ENCODE measurements at regions not wholly inside any gene's neighbourhood (a gene's known extent, or its start where the extent isn't known, plus 50 kb on each side); places are given as distances from the start of the nearest gene placed in this dataset.

DNA sequence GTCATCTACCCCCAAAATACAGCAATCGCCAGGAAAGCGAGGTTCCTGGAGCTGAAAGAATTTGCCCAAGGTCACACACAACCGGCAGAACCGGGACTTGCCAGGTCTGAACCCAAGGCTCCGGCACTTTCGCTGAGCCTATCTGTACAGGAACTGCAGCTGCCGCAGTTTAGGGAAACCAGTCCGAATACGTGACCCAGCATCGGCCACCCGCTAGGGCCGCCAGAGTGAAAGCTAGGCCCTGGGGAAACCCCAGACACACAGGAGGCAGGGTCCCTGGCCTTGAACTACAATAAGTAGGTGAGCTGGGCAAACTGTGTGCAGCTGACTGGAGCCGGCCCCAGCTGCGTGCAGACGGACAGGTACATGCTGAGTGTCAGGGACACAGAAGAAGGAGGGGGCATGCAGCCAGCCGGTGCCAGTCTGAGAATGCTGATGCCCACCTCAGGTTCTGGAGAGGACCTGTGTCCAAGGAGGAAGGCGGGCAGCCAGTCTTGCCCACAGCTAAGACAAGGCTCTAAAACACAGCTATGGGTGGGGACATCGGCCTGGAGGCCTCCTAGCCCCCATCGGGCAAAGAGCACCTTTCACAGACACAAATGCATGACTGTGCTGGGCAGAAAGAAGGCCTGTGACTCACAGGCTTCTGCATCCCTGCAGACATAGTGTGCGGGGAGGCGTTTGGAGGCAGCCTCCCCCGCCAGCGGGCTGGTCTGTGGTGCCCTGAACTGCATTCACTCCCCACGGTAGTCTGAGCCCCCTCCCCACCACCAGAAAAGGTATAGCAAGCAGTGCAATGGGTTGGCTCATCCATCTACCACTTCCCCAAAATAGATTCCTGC, 107.4 kb upstream of the ID2 start:
- Mint-ChIP-seq H3K4me1 (ENCODE audit: low read depth, unreplicated experiment) (peaks cover 1% of the 10 kb centered on the region), H3K4me3 (ENCODE audit: unreplicated experiment) (no peak overlapping the region), H3K36me3 (ENCODE audit: unreplicated experiment) (no peaks in the 10 kb centered on the region), H3K9me3 (ENCODE audit: unreplicated experiment) (peaks cover 1% of the 10 kb centered on the region), H3K27me3 (ENCODE audit: unreplicated experiment) (peaks cover 8% of the 10 kb centered on the region), H3K27ac (ENCODE audit: unreplicated experiment) (no peak overlapping the region)
- TF ChIP-seq, protein P1, sequence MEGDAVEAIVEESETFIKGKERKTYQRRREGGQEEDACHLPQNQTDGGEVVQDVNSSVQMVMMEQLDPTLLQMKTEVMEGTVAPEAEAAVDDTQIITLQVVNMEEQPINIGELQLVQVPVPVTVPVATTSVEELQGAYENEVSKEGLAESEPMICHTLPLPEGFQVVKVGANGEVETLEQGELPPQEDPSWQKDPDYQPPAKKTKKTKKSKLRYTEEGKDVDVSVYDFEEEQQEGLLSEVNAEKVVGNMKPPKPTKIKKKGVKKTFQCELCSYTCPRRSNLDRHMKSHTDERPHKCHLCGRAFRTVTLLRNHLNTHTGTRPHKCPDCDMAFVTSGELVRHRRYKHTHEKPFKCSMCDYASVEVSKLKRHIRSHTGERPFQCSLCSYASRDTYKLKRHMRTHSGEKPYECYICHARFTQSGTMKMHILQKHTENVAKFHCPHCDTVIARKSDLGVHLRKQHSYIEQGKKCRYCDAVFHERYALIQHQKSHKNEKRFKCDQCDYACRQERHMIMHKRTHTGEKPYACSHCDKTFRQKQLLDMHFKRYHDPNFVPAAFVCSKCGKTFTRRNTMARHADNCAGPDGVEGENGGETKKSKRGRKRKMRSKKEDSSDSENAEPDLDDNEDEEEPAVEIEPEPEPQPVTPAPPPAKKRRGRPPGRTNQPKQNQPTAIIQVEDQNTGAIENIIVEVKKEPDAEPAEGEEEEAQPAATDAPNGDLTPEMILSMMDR (IDR thresholded peaks at IDR 0.05; ENCODE audit: partially characterized antibody, unreplicated experiment) = no peak
- no peak for DNase-seq

DNA sequence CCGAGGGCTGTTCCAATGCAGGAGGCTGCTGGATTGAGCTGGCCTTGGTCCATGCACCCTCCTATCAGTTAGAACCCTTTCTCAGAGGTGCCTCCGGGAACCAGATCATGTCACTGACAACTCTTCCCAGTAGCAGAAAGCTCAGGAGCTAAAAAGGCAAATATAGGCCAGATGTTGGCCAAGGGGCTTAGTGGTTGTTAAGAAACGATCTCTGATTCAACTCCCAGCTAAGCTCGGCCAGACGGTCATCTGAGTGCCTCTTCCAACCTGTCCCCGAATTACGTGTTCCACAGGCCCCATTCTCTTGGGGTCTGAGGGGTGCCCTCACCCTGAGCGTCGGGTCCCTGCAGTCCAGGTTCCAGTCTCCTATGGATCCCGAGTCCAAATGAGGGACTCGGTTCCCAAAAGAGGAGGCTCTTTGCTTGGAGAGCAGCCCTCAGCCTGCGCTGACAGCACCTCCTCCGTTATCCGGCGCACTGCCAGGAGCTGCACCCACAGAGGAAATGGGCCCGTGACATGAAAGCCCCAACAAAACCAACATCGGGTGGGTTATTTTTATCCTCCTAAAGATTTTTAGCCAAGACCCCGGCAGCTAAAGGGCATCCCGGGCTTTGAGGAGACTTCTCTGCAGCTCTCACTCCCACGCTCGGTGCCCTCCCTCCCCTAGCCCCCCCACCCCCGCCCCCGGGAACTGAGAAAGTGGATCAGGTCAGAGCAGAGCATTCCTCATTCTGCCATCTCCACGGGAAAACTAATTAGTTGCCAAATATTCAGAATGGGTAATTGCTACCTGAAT, 106.6 kb upstream of the ID2 start:
- H3K36me3 Mint-ChIP-seq (ENCODE audit: unreplicated experiment) = no peaks in the 10 kb centered on the region
- H3K9me3 Mint-ChIP-seq (ENCODE audit: unreplicated experiment) = peaks cover 1% of the 10 kb centered on the region
- no peak overlapping the region for H3K4me3 Mint-ChIP-seq (ENCODE audit: unreplicated experiment)
- TF ChIP-seq, protein P1 (IDR thresholded peaks at IDR 0.05; ENCODE audit: partially characterized antibody, unreplicated experiment) = no peak
- DNase-seq = no peak
- peaks cover 4% of the 10 kb centered on the region for H3K27me3 Mint-ChIP-seq (ENCODE audit: unreplicated experiment)
- H3K27ac Mint-ChIP-seq (ENCODE audit: unreplicated experiment) = no peak overlapping the region
- peaks cover 1% of the 10 kb centered on the region for H3K4me1 Mint-ChIP-seq (ENCODE audit: low read depth, unreplicated experiment)

DNA sequence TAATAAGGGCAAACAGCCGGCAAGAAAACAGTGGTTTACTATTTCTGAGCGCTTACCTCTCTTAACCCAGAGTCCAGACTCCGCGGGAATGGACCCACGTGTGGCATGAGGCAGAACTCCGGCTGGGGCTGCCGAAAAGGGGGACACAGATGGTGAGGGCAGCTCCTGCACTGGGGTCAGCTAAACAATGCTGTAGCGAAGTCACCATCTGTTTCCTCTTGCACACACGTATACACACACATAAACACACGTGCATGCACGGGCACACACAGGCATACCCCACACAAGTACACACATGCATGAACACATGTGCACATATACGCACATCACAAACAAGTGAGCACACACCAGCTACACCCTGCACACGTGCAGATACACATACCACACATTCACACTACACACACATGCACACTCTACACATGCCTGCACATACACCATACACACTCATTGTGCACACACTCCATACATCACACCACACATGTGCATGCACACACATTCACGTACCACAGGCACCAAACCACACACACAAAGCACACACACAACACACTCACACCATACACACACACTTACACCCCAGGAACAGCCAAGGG, 105.9 kb upstream of the ID2 start:
- H3K4me1 Mint-ChIP-seq (ENCODE audit: low read depth, unreplicated experiment) = peaks cover 1% of the 10 kb centered on the region
- DNase-seq = no peak
- H3K36me3 Mint-ChIP-seq (ENCODE audit: unreplicated experiment) = no peaks in the 10 kb centered on the region
- no peak overlapping the region for H3K27ac Mint-ChIP-seq (ENCODE audit: unreplicated experiment)
- no peak overlapping the region for H3K4me3 Mint-ChIP-seq (ENCODE audit: unreplicated experiment)
- TF ChIP-seq, protein P1 (IDR thresholded peaks at IDR 0.05; ENCODE audit: partially characterized antibody, unreplicated experiment) = no peak
- peaks cover 1% of the 10 kb centered on the region for H3K9me3 Mint-ChIP-seq (ENCODE audit: unreplicated experiment)
- peaks cover 4% of the 10 kb centered on the region for H3K27me3 Mint-ChIP-seq (ENCODE audit: unreplicated experiment)

DNA sequence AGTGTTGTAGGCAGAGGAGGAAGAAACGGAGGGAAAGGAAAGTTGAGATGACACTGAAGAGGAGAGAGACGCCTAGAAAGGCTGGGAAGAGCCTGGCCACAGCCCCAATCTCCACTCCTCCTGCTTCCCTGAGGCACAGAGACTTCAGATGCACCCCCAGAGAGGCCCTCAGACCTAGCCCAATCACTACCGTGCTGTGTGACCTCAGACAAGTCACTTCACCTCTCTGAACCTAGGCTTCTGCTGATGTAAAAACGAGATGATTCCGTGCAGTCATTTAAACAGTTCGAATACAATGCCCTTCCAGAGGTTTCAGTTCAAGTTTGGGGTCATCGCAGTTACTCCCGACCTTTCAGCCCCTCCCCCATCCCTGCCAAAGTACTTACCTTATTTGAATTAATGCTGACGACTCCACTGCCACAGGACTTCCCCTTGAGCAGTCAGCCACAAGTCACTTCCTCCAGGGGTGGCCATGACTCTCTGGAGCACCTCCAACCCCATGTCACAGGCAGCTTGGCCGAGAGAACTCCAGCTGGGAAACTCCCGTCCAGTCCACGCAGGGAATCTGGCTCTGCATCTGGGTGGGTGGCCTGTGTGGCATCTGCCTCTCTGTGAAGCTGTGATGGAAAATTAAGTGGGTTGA, 105.2 kb upstream of the ID2 start:
- Mint-ChIP-seq H3K4me1 (ENCODE audit: low read depth, unreplicated experiment) (peaks cover 1% of the 10 kb centered on the region), H3K36me3 (ENCODE audit: unreplicated experiment) (no peaks in the 10 kb centered on the region)

More for the DNA sequence above, 105.2 kb upstream of the ID2 start:
- no peak overlapping the region for H3K27ac Mint-ChIP-seq (ENCODE audit: unreplicated experiment)
- peaks cover 1% of the 10 kb centered on the region for H3K9me3 Mint-ChIP-seq (ENCODE audit: unreplicated experiment)
- peaks cover 4% of the 10 kb centered on the region for H3K27me3 Mint-ChIP-seq (ENCODE audit: unreplicated experiment)
- H3K4me3 Mint-ChIP-seq (ENCODE audit: unreplicated experiment) = no peak overlapping the region
- TF ChIP-seq, protein P1 (IDR thresholded peaks at IDR 0.05; ENCODE audit: partially characterized antibody, unreplicated experiment) = no peak
- DNase-seq = no peak
